Neural progenitor cell (in vitro differentiated cells): ENCODE measurements at regions not wholly inside any gene's neighbourhood (a gene's known extent, or its start where the extent isn't known, plus 50 kb on each side); places are given as distances from the start of the nearest gene placed in this dataset.

Experiments used
- CTCF ChIP-seq: fragments of 200-600 bp; sonication (generic); IDR thresholded peaks from 2 replicates; pipeline ENCODE4 v1.5.1; 2017; ENCODE audit warnings: antibody characterized with exemption, mild to moderate bottlenecking
- EZH2 ChIP-seq: fragments of 200-600 bp; sonication (generic); IDR thresholded peaks from 2 replicates; pipeline ENCODE4 v1.6.1; 2017; ENCODE audit warnings: antibody characterized with exemption, mild to moderate bottlenecking, moderate library complexity

GRCh38 chr4:73685052-73685451, 55.3 kb upstream of the CXCL8 start:
- no peak for TF ChIP-seq EZH2
- no peak for TF ChIP-seq CTCF
